SK-N-SH treated with all-trans-retinoic acid at 6 μM for 48 hours (cell line): ENCODE measurements at regions not wholly inside any gene's neighbourhood (a gene's known extent, or its start where the extent isn't known, plus 50 kb on each side); places are given as distances from the start of the nearest gene placed in this dataset.

Experiments
- ATAC-seq: fragments of 200-7000 bp; cut with Tn5 transposase; 3 replicates; pipeline ENCODE4 v1.9.1; 2020; ENCODE audit warnings: mild to moderate bottlenecking, moderate library complexity
- ARNTL ChIP-seq: fragments of 450-650 bp; formaldehyde crosslinking; IDR thresholded peaks from 2 replicates; pipeline ENCODE4 v1.5.0; 2020; ENCODE audit warnings: low read depth, mild to moderate bottlenecking, moderate library complexity, borderline replicate concordance
- BACH2 ChIP-seq: fragments of 250-450 bp; sonication (Bioruptor Pico); IDR thresholded peaks from 2 replicates; pipeline ENCODE4 v1.9.0; 2021; ENCODE audit warnings: mild to moderate bottlenecking, borderline replicate concordance
- CSDC2 ChIP-seq: fragments of 250-450 bp; sonication (Bioruptor Pico); IDR thresholded peaks from 2 replicates; pipeline ENCODE4 v1.5.0; 2020; ENCODE audit warnings: mild to moderate bottlenecking, moderate library complexity
- ESRRG ChIP-seq: fragments of 250-450 bp; sonication (Bioruptor Pico); IDR thresholded peaks from 2 replicates; pipeline ENCODE4 v1.6.1; 2021; ENCODE audit warnings: mild to moderate bottlenecking
- GLIS3 ChIP-seq: fragments of 250-450 bp; sonication (Bioruptor Pico); IDR thresholded peaks from 2 replicates; pipeline ENCODE4 v1.5.0; 2020; ENCODE audit warnings: mild to moderate bottlenecking, moderate library complexity
- OSR1 ChIP-seq: fragments of 250-450 bp; sonication (Bioruptor Pico); IDR thresholded peaks from 2 replicates; pipeline ENCODE4 v1.8.0; 2022; ENCODE audit warnings: moderate library complexity, mild to moderate bottlenecking, inconsistent platforms
- PPARA ChIP-seq: fragments of 250-450 bp; sonication (Bioruptor Pico); IDR thresholded peaks from 2 replicates; pipeline ENCODE4 v1.5.0; 2020; ENCODE audit warnings: mild to moderate bottlenecking, borderline replicate concordance
- SNAI2 ChIP-seq: fragments of 250-450 bp; sonication (Bioruptor Pico); IDR thresholded peaks from 2 replicates; pipeline ENCODE4 v1.5.0; 2020; ENCODE audit warnings: mild to moderate bottlenecking, moderate library complexity
- TCF4 ChIP-seq: fragments of 250-450 bp; sonication (Bioruptor Pico); IDR thresholded peaks from 2 replicates; pipeline ENCODE4 v1.8.0; 2021; ENCODE audit warnings: mild to moderate bottlenecking, moderate library complexity, borderline replicate concordance
- TOX ChIP-seq: fragments of 250-450 bp; sonication (Bioruptor Pico); IDR thresholded peaks from 2 replicates; pipeline ENCODE4 v1.8.0; 2021; ENCODE audit warnings: mild to moderate bottlenecking, moderate library complexity, borderline replicate concordance
- ZC3H10 ChIP-seq: fragments of 250-450 bp; sonication (Bioruptor Pico); IDR thresholded peaks from 2 replicates; pipeline ENCODE4 v1.5.1; 2021; ENCODE audit warnings: mild to moderate bottlenecking, moderate library complexity
- ZFP3 ChIP-seq: fragments of 250-450 bp; sonication (Bioruptor Pico); IDR thresholded peaks from 2 replicates; pipeline ENCODE4 v1.5.0; 2020; ENCODE audit warnings: mild to moderate bottlenecking, moderate library complexity
- ZFP30 ChIP-seq: fragments of 450-650 bp; formaldehyde crosslinking; IDR thresholded peaks from 2 replicates; pipeline ENCODE4 v1.5.0; 2022; ENCODE audit warnings: mild to moderate bottlenecking, moderate library complexity
- ZNF565 ChIP-seq: fragments of 450-650 bp; formaldehyde crosslinking; conservative IDR thresholded peaks from 2 replicates; pipeline ENCODE4 v1.5.0; 2020; ENCODE audit warnings: low read depth, mild to moderate bottlenecking, moderate library complexity
- ZNF70 ChIP-seq: fragments of 450-650 bp; formaldehyde crosslinking; IDR thresholded peaks from 2 replicates; pipeline ENCODE4 v1.5.0; 2020; ENCODE audit warnings: mild to moderate bottlenecking, moderate library complexity
- ZNF8 ChIP-seq: fragments of 450-650 bp; formaldehyde crosslinking; IDR thresholded peaks from 2 replicates; pipeline ENCODE4 v1.5.0; 2020; ENCODE audit warnings: mild to moderate bottlenecking, moderate library complexity
- TF ChIP-seq, protein P1 (sequence below): fragments of 250-450 bp; sonication (Bioruptor Pico); IDR thresholded peaks from 2 replicates; pipeline ENCODE4 v1.5.1; 2021; ENCODE audit warnings: mild to moderate bottlenecking, moderate library complexity
- TF ChIP-seq, protein P2 (sequence below): fragments of 250-450 bp; sonication (Bioruptor Pico); IDR thresholded peaks from 2 replicates; pipeline ENCODE4 v1.5.0; 2020; ENCODE audit warnings: mild to moderate bottlenecking, moderate library complexity
- TF ChIP-seq, protein P3 (sequence below): fragments of 250-450 bp; sonication (Bioruptor Pico); IDR thresholded peaks from 2 replicates; pipeline ENCODE4 v1.5.1; 2020; ENCODE audit warnings: low read depth, mild to moderate bottlenecking, moderate library complexity
- TF ChIP-seq, protein P4 (sequence below): fragments of 250-450 bp; sonication (Bioruptor Pico); IDR thresholded peaks from 2 replicates; pipeline ENCODE4 v1.8.0; 2020; ENCODE audit warnings: mild to moderate bottlenecking, moderate library complexity, borderline replicate concordance

DNA sequence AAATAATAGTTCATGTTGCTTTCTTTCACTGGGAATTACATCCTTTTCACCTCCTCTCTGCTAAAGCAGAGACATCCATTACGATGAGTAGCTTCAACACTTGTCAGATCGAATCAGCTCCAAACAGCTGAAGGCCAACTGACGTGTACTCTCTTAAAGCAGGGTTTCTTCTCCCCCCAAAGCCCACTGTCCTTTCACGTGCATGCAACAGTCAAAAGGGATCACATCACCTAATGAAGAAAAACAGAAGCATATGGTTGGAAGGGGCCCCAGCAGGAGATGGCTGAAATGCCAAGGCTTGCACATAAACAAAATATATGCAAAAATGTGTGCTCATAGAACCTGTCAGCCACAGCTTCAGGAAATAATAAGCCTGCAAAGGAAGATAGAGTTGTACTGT lies 421.6 kb downstream of the ANXA1 start:
- no peak for TF ChIP-seq ARNTL (CRISPR knock-in tag)
- no peak for TF ChIP-seq CSDC2 (CRISPR knock-in tag)
- no peak for TF ChIP-seq TCF4 (CRISPR knock-in tag)
- no peak for TF ChIP-seq ZNF8 (CRISPR knock-in tag)
- TF ChIP-seq, protein P1, sequence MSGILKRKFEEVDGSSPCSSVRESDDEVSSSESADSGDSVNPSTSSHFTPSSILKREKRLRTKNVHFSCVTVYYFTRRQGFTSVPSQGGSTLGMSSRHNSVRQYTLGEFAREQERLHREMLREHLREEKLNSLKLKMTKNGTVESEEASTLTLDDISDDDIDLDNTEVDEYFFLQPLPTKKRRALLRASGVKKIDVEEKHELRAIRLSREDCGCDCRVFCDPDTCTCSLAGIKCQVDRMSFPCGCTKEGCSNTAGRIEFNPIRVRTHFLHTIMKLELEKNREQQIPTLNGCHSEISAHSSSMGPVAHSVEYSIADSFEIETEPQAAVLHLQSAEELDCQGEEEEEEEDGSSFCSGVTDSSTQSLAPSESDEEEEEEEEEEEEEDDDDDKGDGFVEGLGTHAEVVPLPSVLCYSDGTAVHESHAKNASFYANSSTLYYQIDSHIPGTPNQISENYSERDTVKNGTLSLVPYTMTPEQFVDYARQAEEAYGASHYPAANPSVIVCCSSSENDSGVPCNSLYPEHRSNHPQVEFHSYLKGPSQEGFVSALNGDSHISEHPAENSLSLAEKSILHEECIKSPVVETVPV (CRISPR knock-in tag) = no peak
- TF ChIP-seq ZNF565 (CRISPR knock-in tag) = no peak
- TF ChIP-seq ESRRG (CRISPR knock-in tag) = no peak
- TF ChIP-seq ZC3H10 (CRISPR knock-in tag) = no peak
- TF ChIP-seq OSR1 = no peak
- TF ChIP-seq, protein P2, sequence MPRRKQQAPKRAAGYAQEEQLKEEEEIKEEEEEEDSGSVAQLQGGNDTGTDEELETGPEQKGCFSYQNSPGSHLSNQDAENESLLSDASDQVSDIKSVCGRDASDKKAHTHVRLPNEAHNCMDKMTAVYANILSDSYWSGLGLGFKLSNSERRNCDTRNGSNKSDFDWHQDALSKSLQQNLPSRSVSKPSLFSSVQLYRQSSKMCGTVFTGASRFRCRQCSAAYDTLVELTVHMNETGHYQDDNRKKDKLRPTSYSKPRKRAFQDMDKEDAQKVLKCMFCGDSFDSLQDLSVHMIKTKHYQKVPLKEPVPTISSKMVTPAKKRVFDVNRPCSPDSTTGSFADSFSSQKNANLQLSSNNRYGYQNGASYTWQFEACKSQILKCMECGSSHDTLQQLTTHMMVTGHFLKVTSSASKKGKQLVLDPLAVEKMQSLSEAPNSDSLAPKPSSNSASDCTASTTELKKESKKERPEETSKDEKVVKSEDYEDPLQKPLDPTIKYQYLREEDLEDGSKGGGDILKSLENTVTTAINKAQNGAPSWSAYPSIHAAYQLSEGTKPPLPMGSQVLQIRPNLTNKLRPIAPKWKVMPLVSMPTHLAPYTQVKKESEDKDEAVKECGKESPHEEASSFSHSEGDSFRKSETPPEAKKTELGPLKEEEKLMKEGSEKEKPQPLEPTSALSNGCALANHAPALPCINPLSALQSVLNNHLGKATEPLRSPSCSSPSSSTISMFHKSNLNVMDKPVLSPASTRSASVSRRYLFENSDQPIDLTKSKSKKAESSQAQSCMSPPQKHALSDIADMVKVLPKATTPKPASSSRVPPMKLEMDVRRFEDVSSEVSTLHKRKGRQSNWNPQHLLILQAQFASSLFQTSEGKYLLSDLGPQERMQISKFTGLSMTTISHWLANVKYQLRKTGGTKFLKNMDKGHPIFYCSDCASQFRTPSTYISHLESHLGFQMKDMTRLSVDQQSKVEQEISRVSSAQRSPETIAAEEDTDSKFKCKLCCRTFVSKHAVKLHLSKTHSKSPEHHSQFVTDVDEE (CRISPR knock-in tag) = no peak
- TF ChIP-seq, protein P3, sequence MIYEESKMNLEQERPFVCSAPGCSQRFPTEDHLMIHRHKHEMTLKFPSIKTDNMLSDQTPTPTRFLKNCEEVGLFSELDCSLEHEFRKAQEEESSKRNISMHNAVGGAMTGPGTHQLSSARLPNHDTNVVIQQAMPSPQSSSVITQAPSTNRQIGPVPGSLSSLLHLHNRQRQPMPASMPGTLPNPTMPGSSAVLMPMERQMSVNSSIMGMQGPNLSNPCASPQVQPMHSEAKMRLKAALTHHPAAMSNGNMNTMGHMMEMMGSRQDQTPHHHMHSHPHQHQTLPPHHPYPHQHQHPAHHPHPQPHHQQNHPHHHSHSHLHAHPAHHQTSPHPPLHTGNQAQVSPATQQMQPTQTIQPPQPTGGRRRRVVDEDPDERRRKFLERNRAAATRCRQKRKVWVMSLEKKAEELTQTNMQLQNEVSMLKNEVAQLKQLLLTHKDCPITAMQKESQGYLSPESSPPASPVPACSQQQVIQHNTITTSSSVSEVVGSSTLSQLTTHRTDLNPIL (CRISPR knock-in tag) = no peak
- no peak for TF ChIP-seq ZFP3 (CRISPR knock-in tag)
- TF ChIP-seq ZFP30 (CRISPR knock-in tag) = no peak
- no peak for TF ChIP-seq PPARA (CRISPR knock-in tag)
- TF ChIP-seq ZNF70 (CRISPR knock-in tag) = no peak
- no peak for TF ChIP-seq GLIS3 (CRISPR knock-in tag)
- no peak for ATAC-seq

DNA sequence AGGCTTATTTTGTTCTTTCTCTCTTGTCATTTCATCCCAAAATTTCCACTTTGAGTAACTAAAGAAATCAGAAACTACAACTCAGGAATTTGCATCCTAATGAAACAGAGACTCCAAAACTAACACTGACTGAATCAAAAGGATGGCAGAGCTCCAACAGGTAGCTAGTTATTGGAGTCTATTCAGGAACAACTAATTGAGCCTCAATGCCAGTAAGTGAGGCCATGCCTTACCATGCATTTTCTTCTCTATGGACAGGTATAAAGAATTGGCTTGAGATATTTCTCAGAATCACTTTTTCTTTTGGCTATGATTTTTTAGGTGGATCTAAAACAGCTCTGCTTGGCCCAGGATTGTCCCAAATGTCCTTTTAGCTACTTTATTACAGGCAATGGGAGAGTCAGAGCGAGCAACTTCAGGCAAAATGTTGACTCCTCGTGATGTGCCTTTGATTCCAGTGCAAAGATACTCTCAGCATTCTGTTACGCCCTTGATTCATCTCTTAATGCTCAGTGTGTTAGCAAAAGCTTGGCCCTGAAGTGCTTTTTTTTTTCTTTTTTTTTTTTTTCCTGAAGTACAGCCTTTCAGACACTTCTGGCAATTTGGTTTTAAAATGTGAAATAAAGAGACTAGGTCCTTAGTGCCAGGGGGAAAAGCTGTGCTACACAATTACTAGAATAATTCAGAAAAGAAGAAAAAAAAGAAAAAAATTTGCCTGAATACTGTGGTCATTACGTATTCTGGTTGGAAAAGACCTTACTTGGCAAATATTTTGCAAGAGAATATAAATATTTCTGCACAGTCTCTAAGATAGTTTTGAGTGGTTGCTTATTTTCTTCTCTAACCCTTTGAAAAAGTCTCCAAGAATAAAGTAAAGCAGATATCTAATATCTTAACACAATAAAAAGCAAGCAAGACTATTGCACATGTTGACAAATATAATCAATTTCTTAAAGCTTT lies 423.7 kb downstream of the ANXA1 start:
- TF ChIP-seq, protein P2 (CRISPR knock-in tag) = no peak
- no peak for TF ChIP-seq PPARA (CRISPR knock-in tag)
- TF ChIP-seq TCF4 (CRISPR knock-in tag) = no peak
- TF ChIP-seq ZFP3 (CRISPR knock-in tag) = no peak
- TF ChIP-seq SNAI2 = no peak
- TF ChIP-seq, protein P1 (CRISPR knock-in tag) = no peak
- no peak for TF ChIP-seq OSR1
- TF ChIP-seq ZFP30 (CRISPR knock-in tag) = no peak
- TF ChIP-seq, protein P4, sequence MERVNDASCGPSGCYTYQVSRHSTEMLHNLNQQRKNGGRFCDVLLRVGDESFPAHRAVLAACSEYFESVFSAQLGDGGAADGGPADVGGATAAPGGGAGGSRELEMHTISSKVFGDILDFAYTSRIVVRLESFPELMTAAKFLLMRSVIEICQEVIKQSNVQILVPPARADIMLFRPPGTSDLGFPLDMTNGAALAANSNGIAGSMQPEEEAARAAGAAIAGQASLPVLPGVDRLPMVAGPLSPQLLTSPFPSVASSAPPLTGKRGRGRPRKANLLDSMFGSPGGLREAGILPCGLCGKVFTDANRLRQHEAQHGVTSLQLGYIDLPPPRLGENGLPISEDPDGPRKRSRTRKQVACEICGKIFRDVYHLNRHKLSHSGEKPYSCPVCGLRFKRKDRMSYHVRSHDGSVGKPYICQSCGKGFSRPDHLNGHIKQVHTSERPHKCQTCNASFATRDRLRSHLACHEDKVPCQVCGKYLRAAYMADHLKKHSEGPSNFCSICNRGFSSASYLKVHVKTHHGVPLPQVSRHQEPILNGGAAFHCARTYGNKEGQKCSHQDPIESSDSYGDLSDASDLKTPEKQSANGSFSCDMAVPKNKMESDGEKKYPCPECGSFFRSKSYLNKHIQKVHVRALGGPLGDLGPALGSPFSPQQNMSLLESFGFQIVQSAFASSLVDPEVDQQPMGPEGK (CRISPR knock-in tag) = no peak
- no peak for TF ChIP-seq ESRRG (CRISPR knock-in tag)
- no peak for TF ChIP-seq TOX
- no peak for TF ChIP-seq BACH2 (CRISPR knock-in tag)
- TF ChIP-seq ZC3H10 (CRISPR knock-in tag) = no peak
- TF ChIP-seq CSDC2 (CRISPR knock-in tag) = no peak
- no peak for ATAC-seq
